Stimulated activated CD4-positive, alpha-beta T cell treated with anti-CD3 and anti-CD28 coated beads, Interleukin-2, amount 100 ng/mL, for 24 hours (primary cell): ENCODE measurements at regions not wholly inside any gene's neighbourhood (a gene's known extent, or its start where the extent isn't known, plus 50 kb on each side); places are given as distances from the start of the nearest gene placed in this dataset.
"Not testable (repeated sequence)": the region's sequence is repeated elsewhere in the genome, so short reads cannot be mapped to it uniquely, and the experiment has no call there.

Experiments used
- DNase-seq, 2 donors: peaks; one replicate each; pipeline ENCODE4 v3.0.0-alpha.2; 2020

- DNase-seq = not testable (repeated sequence)
These were observed 102.8 kb downstream of the LAT start for GRCh38 chr16:29087673-29088072.

DNA sequence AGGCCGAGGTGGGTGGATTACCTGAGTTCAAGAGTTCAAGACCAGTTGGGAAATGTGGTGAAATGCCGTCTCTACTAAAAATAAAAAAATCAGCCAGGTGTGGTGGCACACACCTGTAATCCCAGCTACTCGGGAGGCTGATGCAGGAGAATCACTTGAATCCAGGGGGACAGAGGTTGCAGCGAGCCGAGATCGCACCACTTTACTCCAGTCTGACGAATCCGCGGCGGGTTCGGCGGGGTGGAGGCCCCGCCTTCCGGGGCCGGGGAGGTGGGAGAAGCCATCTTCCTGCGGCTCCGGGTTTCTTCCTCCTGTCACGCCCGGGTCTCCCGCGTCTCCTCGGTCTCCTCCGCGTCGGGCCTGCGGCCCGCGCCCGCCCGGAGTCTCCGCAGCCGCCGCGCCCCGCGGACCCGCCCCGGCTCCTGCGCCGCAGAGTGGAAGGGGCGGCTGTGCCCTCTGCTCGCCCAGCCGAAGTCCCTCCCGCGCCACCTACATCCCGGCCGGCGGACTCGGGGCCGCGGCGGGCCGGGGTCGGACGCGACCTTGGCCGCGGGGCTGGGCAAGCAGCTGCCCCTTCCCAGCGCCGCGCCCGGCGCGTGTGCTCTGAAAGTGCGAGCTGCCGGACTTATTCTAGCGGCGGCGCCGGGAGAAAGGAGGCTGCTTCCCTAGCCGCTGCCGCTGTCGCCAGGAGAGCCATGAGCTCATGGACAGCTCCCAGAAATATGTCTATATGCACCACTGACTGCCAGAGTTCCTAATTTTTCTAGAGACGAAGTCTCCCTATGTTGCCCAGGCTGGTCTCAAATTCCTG lies 97.2 kb downstream of the LAT start:
- DNase-seq = peak; percentile 48 to 52

DNA sequence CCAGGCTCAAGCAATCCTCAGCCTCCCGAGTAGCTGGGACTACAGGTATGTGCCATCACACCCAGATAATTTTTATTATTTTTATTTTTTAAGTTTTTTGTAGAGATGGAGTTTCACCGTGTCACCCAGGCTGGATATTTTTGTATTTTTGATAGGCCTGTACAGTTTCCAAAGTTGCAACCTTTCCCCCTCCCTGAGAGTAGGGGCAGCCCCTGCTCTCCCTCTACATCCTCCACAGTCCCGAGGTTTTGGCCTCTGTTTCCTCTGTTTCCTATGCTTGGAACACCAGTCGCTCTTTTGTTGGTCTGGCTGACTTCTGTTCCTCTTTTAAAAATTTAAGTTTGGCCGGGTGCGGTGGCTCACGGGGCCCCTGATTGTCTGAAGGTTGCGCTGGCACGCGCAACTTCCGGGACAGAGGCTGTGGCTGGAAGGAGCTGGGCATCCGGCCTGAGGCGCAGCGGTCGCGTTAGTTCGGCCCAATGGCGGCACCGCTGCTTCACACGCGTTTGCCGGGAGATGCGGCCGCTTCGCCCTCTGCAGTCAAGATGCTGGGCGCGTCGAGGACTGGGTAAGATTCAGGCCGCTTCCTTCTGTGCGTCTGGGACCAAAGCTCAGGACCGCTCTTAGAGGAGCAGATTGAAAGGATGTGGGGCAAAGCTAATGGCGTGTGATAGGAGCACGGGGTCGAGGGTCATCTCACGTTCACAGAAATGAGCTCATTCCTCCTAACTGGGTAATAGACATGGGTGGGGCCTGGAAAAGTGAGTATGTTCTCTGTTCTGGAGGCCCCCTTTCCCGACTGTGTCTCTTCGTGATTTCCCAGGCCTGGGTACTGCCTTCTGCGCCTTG lies 89.9 kb downstream of the LAT start:
- DNase-seq = peak; percentile 49 to 50

- not testable (repeated sequence) for DNase-seq
These were observed 77.4 kb downstream of the LAT start for GRCh38 chr16:29062235-29062634.

DNA sequence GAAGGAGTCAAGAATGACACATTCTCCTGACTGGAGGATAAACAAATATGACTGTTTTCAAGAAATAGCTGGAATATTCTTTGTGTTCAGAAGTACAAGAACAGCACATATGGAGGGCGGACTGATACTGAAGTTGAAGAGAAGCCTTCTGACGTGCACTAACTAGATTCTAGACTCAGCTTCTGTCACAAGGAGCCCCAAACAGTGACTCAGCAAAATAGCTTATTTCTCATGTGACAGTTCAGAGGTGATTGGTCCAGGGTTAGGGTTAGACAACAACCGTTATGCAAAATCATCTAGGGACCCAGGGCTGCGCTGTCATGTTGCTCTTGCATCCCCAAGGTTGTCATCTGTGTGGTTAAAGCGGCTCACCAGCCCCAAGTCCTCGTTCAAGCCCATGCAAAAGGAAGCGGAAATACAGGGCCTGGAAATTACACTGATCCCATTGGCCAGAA lies 76.6 kb downstream of the LAT start:
- DNase-seq = not testable (repeated sequence)

DNA sequence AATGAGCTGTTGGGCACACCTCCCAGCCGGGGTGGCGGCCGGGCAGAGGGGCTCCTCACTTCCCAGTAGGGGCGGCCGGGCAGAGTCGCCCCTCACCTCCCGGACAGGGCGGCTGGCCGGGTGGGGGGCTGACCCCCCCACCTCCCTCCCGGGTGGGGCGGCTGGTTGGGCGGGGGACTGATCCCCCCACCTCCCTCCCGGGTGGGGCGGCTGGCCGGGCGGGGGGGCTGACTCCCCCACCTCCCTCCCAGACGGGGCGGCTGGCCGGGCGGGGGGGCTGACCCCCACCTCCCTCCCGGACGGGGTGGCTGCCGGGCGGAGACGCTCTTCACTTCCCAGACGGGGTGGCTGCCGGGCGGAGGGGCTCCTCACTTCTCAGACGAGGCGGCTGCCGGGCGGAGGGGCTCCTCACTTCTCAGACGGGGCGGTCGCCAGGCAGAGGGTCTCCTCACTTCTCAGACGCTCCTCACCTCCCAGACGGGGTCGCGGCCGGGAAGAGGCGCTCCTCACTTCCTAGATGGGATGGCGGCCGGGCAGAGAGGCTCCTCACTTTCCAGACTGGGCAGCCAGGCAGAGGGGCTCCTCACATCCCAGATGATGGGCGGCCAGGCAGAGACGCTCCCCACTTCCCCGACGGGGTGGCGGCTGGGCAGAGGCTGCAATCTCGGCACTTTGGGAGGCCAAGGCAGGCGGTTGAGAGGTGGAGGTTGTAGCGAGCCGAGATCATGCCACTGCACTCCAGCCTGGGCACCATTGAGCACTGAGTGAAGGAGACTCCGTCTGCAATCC lies 75.4 kb downstream of the LAT start:
- not testable (repeated sequence) for DNase-seq

GRCh38 chr16:29059575-29059974 lies 74.7 kb downstream of the LAT start:
- DNase-seq = not testable (repeated sequence)
